HG03045 (cell line): ENCODE measurements at regions not wholly inside any gene's neighbourhood (a gene's known extent, or its start where the extent isn't known, plus 50 kb on each side); places are given as distances from the start of the nearest gene placed in this dataset.
A peak's percentile ranks its signal among the peaks of the same experiment; 100 is the strongest.
"Not testable (repeated sequence)": the region's sequence is repeated elsewhere in the genome, so short reads cannot be mapped to it uniquely, and the experiment has no call there.

ENCODE experiments used
- ATAC-seq: cut with Tn5 transposase; IDR thresholded peaks from one replicate; pipeline ENCODE4 v1.9.1; 2021; ENCODE audit warnings: mild to moderate bottlenecking, moderate library complexity; ENCODE audit not compliant: unreplicated experiment

DNA sequence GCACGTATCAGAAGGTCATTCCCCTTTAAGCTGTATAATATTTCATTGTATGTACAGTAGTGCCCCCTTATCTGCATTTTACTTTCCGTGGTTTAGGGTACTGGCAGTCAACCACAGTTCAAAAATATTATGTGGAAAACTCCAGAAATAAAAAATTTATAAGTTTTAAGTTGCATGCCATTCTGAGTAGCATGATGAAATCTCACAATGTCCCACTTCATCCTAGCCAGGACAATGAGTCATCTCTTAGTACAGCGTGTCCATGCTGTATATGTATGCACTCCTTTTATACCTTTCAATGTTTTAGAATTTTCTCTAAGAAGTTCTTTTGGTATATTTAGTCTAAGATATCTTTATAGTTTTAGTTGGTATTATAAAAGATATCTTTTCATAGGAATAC, 115.0 kb upstream of the HAND1 start:
- ATAC-seq, result no peak

DNA sequence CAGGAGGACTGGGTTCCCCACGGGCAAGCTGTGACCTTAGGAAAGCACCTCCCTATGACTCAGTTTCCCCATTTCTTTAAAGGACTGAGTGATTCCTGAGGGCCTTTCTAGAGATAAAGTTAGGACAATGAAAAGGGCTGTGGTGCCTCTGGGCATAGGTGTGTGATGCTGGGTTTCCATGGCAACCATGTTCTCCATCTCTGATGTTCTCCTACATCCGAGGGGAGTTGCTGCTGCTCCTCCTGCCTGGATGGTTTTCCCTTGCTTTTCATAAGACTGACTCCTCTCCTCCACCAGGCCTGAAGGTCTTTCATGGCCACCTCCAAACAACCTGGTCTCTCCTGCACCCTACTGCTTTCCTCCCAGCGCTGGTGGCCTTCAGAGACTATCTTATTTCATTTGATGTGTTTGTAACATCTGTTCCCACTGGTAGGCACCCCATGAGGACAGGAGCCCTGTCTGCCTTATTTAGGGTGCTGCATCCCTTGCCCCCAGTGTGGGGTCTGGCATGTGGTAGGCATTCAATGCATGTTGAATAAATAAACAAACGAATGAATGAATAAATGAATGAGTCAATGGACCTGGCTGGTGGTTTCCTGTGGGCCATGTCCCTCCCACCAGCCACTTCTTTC, 112.2 kb upstream of the HAND1 start:
- no peak for ATAC-seq

DNA sequence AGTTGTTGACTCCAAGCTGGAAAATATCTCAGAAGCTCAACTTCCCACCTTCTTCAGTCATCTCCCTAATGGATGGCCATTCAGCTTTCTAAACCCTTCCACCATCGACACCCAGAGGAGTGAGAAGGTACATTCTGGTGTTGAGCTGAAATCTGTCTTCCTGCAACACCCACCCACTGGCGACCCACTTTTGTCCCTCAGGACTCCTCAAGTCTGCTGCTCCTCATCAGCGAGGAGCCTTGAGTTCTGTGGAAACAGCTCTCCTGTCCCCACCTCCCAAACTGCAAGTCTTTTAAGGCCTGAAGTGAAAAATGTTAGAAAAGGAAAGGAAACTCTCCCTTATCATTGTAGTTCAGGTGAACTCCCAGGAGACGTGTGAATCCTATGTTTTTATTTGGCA, 111.5 kb upstream of the HAND1 start:
- no peak for ATAC-seq

DNA sequence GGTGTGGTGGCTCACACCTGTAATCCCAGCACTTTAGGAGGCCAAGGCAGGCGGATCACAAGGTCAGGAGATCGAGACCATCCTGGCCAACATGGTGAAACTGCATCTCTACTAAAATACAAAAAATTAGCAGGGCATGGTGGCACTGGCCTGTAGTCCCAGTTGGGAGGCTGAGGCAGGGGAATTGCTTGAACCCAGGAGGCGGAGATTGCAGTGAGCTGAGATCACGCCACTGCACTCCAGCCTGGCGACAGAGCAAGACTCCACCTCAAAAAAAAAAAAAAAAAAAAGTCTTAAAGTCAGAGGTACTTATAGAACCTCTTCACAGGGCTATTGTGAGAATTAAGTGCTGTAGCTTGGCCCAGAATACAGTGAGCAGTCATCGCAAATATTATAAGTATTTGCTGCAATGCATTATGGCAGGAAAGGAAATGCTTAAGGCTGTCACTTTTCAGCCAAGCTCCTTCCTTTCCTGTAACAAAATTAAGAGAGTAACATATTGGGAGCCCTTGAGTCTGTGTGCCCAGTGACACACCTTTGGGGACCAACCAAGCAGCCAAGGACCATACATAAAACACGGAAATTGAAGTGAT, 110.9 kb upstream of the HAND1 start:
- ATAC-seq, result not testable (repeated sequence)

- ATAC-seq, result no peak
Measured at GRCh38 chr5:154588091-154588774, 110.2 kb upstream of the HAND1 start.

- no peak for ATAC-seq
Measured at GRCh38 chr5:154587123-154588026, 109.3 kb upstream of the HAND1 start.

GRCh38 chr5:154583671-154584177, 105.7 kb upstream of the HAND1 start:
- ATAC-seq, result no peak

DNA sequence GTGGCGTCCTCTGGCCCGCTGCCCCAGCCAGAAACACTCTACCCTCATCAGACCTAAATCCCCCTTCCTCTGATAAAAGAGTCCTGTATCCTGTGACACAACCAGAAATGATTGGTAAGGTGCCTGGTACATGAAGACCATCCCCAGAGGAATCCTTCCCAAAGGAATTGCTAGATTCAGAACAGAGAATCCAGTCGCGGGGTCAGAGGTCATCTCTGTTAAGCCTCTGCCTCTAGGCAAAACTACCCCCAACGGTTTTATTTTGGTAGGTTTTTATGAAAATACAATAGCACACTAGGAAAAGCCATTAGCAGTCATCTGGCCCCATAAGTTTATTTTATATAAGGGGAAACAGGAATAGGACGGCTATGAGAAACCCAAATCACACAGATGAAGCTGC, 102.4 kb upstream of the HAND1 start:
- no peak for ATAC-seq

DNA sequence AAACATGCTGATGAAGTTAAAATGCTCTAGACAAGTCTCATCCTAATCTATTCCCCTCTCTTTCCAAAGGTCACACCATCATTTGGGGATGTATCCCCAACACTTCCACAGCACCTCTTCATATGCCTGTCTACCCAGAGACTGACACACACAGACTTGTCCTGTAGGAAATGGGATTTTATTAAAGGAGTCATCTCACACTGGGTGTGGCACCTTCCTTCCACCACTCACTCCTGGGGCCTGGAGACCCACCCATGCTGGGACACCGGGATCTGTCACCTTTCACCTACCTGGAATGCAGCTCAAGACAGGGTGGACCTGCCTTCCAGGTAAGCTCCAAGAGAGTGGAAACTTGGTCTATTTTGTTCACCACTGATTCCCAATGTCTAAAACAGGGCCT, 99.4 kb upstream of the HAND1 start:
- ATAC-seq, result no peak

DNA sequence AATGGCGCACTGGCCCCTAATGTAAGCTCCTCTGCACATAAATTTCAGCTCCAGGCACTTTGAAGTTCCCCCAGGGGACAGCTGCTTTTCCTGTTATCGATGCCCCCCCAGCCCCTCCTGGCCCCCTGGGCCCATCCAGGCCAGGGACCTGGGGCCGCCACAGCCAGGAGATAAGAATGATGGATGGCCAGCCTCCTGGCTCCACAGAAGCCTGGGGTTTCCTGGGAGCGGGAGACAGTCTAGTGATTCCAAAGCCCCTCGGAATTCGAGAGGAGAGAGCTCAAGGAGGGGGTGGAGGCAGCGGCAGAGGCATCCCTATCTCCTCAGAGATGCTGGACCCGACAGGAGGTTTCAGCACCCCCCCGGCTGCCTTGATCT, 98.4 kb upstream of the HAND1 start:
- no peak for ATAC-seq

- peak; percentile 87 for ATAC-seq
Measured at GRCh38 chr5:154575546-154576428, 97.8 kb upstream of the HAND1 start.

GRCh38 chr5:154573011-154573410, 95.0 kb upstream of the HAND1 start:
- ATAC-seq, result no peak

GRCh38 chr5:154571325-154572035, 93.5 kb upstream of the HAND1 start:
- ATAC-seq, result no peak

- ATAC-seq, result no peak
Measured at GRCh38 chr5:154570572-154571324, 92.7 kb upstream of the HAND1 start.

DNA sequence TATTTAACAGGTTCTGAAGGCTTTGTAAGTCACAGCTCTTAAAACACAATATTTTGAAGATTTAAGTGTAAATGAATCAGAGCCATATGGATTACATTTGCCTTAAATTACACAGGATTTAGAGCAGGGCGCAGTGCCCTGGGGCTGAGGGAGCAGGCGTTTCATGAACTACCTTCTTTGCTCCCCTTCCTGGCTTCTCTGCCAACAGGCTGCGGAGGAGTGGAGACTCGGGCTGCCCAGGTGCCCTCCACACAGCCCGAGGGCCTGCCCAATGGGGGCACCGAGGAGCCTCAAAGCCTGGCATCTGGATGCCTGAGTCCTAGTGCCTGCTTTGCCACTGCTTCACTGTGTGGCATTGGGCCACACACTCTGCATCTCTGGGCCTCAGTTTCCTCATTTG, 90.6 kb upstream of the HAND1 start:
- ATAC-seq, result no peak

DNA sequence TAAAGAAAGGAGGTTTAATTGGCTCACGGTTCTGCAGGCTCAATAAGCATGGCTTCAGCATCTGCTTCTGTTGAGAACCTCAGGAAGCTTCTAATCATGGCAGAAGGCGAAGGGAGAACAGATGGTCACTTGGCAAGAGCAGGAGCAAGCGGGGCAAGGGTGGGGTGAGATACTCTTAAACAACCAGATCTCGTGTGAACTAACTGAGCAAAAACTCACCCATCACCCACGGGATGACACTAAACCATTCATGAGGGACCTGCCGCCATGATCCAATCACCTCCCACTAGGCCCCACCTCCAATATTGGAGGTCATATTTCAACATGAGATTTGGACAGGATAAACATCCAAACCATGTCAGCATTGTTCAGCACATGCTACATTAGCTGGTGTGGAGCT, 89.1 kb upstream of the HAND1 start:
- no peak for ATAC-seq

GRCh38 chr5:154566146-154566680, 88.2 kb upstream of the HAND1 start:
- no peak for ATAC-seq

DNA sequence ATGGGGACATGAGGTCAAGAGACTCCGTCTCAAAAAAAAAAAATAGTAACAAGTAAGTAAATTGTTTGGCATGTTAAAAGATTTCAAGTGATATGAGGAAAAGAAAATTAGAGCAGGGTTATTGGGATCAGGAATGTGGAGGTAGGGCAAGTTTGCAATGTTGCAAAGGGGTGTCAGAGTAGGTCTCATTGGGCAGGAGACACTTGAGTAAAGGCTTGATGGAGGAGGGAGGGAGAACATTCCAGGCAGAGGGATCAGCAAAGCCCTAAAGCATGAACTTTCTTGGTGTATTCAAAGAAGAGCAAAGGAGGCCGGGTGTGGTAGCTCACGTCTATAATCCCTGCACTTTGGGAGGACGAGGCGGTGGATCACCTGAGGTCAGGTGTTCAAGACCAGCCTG, 87.1 kb upstream of the HAND1 start:
- ATAC-seq, result no peak
